ENCODE measurements at regions not wholly inside any gene's neighbourhood (a gene's known extent, or its start where the extent isn't known, plus 50 kb on each side); places are given as distances from the start of the nearest gene placed in this dataset.

GRCh38 chr3:81242871-81243270 lies 518.6 kb downstream of the GBE1 start:
- CTCF ChIA-PET, result interaction anchor here (1.1 to 1.3 kb wide), 2 partner anchors 9 to 17 kb away, joined by 3 to 4 read pairs; no protein-coding TSS in a partner anchor
- POLR2A ChIA-PET, result no interaction called here
- peak; percentile 25 for TF ChIP-seq CTCF (IDR thresholded peaks at IDR 0.05; ENCODE audit: control extremely low read depth, extremely low read depth, low read depth, missing control alignments)
- DNase-seq (ENCODE audit: extremely low spot score), result no peak

- CTCF ChIA-PET, result interaction anchor here (1.4 kb wide), 1 partner anchor 11 kb away, joined by 3 read pairs; no protein-coding TSS in a partner anchor
- DNase-seq (ENCODE audit: extremely low spot score), result no peak
- no peak for TF ChIP-seq CTCF (IDR thresholded peaks at IDR 0.05; ENCODE audit: control extremely low read depth, extremely low read depth, low read depth, missing control alignments)
- POLR2A ChIA-PET, result no interaction called here
Measured at GRCh38 chr3:81237181-81237580, 524.3 kb downstream of the GBE1 start.

GRCh38 chr3:81218023-81218422 lies 543.4 kb downstream of the GBE1 start:
- CTCF ChIA-PET, result no interaction called here
- no peak for DNase-seq (ENCODE audit: extremely low spot score)
- POLR2A ChIA-PET, result no interaction called here
- TF ChIP-seq CTCF (IDR thresholded peaks at IDR 0.05; ENCODE audit: control extremely low read depth, extremely low read depth, low read depth, missing control alignments), result peak; percentile 20

GRCh38 chr3:81217101-81217500 lies 544.3 kb downstream of the GBE1 start:
- CTCF ChIA-PET, result no interaction called here
- POLR2A ChIA-PET, result no interaction called here
- DNase-seq (ENCODE audit: extremely low spot score), result no peak
- no peak for TF ChIP-seq CTCF (IDR thresholded peaks at IDR 0.05; ENCODE audit: control extremely low read depth, extremely low read depth, low read depth, missing control alignments)

- ChIA-PET CTCF (no interaction called here), POLR2A (no interaction called here)
- no peak for DNase-seq (ENCODE audit: extremely low spot score)
- TF ChIP-seq CTCF (IDR thresholded peaks at IDR 0.05; ENCODE audit: control extremely low read depth, extremely low read depth, low read depth, missing control alignments), result no peak
Measured at GRCh38 chr3:81216192-81216591, 545.3 kb downstream of the GBE1 start.

GRCh38 chr3:81214631-81215030 lies 546.8 kb downstream of the GBE1 start:
- POLR2A ChIA-PET, result no interaction called here
- no peak for TF ChIP-seq CTCF (IDR thresholded peaks at IDR 0.05; ENCODE audit: control extremely low read depth, extremely low read depth, low read depth, missing control alignments)
- DNase-seq (ENCODE audit: extremely low spot score), result no peak
- CTCF ChIA-PET, result interaction anchor here (1.2 to 2.4 kb wide), 2 partner anchors 8 to 14 kb away, joined by 3 to 7 read pairs; no protein-coding TSS in a partner anchor

- TF ChIP-seq CTCF (IDR thresholded peaks at IDR 0.05; ENCODE audit: control extremely low read depth, extremely low read depth, low read depth, missing control alignments), result no peak
- POLR2A ChIA-PET, result no interaction called here
- CTCF ChIA-PET, result interaction anchor here (1.3 to 1.8 kb wide), 2 partner anchors 13 to 39 kb away, joined by 4 to 5 read pairs; no protein-coding TSS in a partner anchor
Measured at GRCh38 chr3:81199587-81199986, 561.9 kb downstream of the GBE1 start.

More at GRCh38 chr3:81199587-81199986, 561.9 kb downstream of the GBE1 start:
- DNase-seq (ENCODE audit: extremely low spot score), result no peak
